Spleen (tissue), 11 donors: ENCODE measurements at regions not wholly inside any gene's neighbourhood (a gene's known extent, or its start where the extent isn't known, plus 50 kb on each side); places are given as distances from the start of the nearest gene placed in this dataset.

Source experiments
- DNase-seq: peaks from one replicate; pipeline ENCODE4 v3.0.0-alpha.2; 2020
- H3K27ac ChIP-seq, 8 donors: fragments of 200-600 bp; sonication (generic) in 7 of 8; 1 replicate in 4 of 8; 2 replicates in 4 of 8; pipeline versions ENCODE4 v1.5.0 to v1.8.0; 2016 to 2021; ENCODE audit warnings: inconsistent platforms in 4 of 8, mild to moderate bottlenecking in 4 of 8, moderate library complexity in 1 of 8
- H3K27me3 ChIP-seq, 7 donors: fragments of 200-600 bp; sonication (generic) in 6 of 7; replicated peaks in 1 of 7; 1 replicate in 4 of 7; 2 replicates in 3 of 7; pipeline versions ENCODE4 v1.5.0 to v1.8.0; 2016 to 2021; ENCODE audit warnings: inconsistent platforms in 3 of 7, mild to moderate bottlenecking in 1 of 7
- H3K36me3 ChIP-seq, 6 donors: fragments of 200-600 bp; sonication (generic) in 5 of 6; 1 replicate in 4 of 6; 2 replicates in 2 of 6; pipeline versions ENCODE4 v1.5.0 to v1.8.0; 2016 to 2021; ENCODE audit warnings: inconsistent platforms in 2 of 6
- H3K4me1 ChIP-seq, 6 donors: fragments of 200-600 bp; sonication (generic) in 5 of 6; 1 replicate in 3 of 6; 2 replicates in 3 of 6; pipeline versions ENCODE4 v1.5.0 to v1.8.0; 2016 to 2021; ENCODE audit warnings: inconsistent platforms in 3 of 6
- H3K4me3 ChIP-seq, 8 donors: fragments of 200-600 bp; sonication (generic) in 7 of 8; 1 replicate in 4 of 8; 2 replicates in 4 of 8; pipeline versions ENCODE4 v1.5.0 to v1.8.0; 2016 to 2021; ENCODE audit warnings: inconsistent platforms in 4 of 8, mild to moderate bottlenecking in 4 of 8, moderate library complexity in 2 of 8
- H3K9me3 ChIP-seq, 8 donors: fragments of 200-600 bp; sonication (generic) in 7 of 8; 1 replicate in 4 of 8; 2 replicates in 4 of 8; pipeline versions ENCODE4 v1.5.0 to v1.8.0; 2016 to 2021; ENCODE audit warnings: inconsistent platforms in 4 of 8
- POLR2A ChIP-seq, 3 donors: fragments of 450-650 bp; IDR thresholded peaks; one replicate each; pipeline ENCODE4 v1.5.1; 2017; ENCODE audit warnings: antibody characterized with exemption in 3 of 3, mild to moderate bottlenecking in 1 of 3
- POLR2AphosphoS5 ChIP-seq, 3 donors: sonication (generic); formaldehyde crosslinking; IDR thresholded peaks; one replicate each; pipeline ENCODE4 v1.5.1; 2017; ENCODE audit warnings: antibody characterized with exemption in 3 of 3
- WGBS, 5 donors: extraction: QIAGEN DNeasy Blood & Tissue Kit in 3 of 5; methylation state at CpG; one replicate each; pipeline versions ENCODE4 v1.1.5 to v1.1.7; 2013 to 2018; 5-methylcytosine and 5-hydroxymethylcytosine counted together
- intact Hi-C: fragments of 100-400 bp; cut with DNase I; formaldehyde crosslinking; loops from one replicate; pipeline ENCODE4 v1.15.0; 2023; ENCODE audit warnings: low total_unique reads
- TF ChIP-seq, protein P1 (sequence below), 11 experiments: fragments of 200-600 bp in 7 of 11; fragments of 450-650 bp in 4 of 11; sonication (generic) in 4 of 11; IDR thresholded peaks in 8 of 11; conservative IDR thresholded peaks in 3 of 11; 1 replicate in 7 of 11; 2 replicates in 4 of 11; pipeline versions ENCODE4 v1.4.0 to v1.8.0; 2016 to 2021; ENCODE audit warnings: antibody characterized with exemption in 11 of 11, inconsistent platforms in 4 of 11, mild to moderate bottlenecking in 1 of 11
- donor health status: healthy with polysubstance abuse.
- donor health status: DM: no; HTN: no; CAD: no; lungs with moderate emphysema.
- donor health status: DM: no; HTN: no; CAD: no.
- donor health status: Bipolar disorder and iron deficiency.
- donor health status: healthy.
- donor health status: DM: no; HTN: no; CAD: no.
- donor health status: DM: yes; HTN: yes; CAD: no.

DNA sequence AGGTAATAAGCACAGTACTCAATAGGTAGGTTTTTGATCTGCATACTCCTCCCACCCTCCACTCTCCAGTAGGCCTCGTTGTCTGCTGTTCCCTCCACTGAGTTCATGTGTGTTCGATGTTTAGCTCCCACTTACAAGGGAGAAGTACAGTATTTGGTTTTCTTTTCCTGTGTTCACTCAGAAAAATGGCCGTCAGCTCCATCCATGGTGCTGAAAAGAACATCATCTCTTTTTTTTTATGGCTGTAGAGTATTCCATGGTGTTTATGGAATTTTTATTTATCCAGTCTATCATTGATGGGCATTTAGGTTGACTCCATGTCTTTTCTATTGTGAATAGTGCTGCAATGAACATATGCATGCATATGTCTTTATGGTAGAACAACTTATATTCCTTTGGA is 849.7 kb upstream of the NRXN1 start:
- intact Hi-C loops = no loop called here
- TF ChIP-seq, protein P1, sequence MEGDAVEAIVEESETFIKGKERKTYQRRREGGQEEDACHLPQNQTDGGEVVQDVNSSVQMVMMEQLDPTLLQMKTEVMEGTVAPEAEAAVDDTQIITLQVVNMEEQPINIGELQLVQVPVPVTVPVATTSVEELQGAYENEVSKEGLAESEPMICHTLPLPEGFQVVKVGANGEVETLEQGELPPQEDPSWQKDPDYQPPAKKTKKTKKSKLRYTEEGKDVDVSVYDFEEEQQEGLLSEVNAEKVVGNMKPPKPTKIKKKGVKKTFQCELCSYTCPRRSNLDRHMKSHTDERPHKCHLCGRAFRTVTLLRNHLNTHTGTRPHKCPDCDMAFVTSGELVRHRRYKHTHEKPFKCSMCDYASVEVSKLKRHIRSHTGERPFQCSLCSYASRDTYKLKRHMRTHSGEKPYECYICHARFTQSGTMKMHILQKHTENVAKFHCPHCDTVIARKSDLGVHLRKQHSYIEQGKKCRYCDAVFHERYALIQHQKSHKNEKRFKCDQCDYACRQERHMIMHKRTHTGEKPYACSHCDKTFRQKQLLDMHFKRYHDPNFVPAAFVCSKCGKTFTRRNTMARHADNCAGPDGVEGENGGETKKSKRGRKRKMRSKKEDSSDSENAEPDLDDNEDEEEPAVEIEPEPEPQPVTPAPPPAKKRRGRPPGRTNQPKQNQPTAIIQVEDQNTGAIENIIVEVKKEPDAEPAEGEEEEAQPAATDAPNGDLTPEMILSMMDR (IDR thresholded peaks at IDR 0.05 in 8 of 11, conservative IDR thresholded peaks at IDR 0.05 in 3 of 11) = no peak
- no peak for TF ChIP-seq POLR2AphosphoS5 (IDR thresholded peaks at IDR 0.05)
- no peak for TF ChIP-seq POLR2A (IDR thresholded peaks at IDR 0.05)
- WGBS, 5 donors = 77 to 85% (median 77%) methylated on average over 3 of the region's 3 CpGs
- Histone ChIP-seq H3K4me3 (no peak overlapping the region), H3K4me1 (no peaks in the 10 kb centered on the region), H3K9me3 (peaks cover 0 to 62% (median 41%) of the 10 kb centered on the region in 8 donors), H3K27me3 (no peaks in the 10 kb centered on the region), H3K36me3 (no peaks in the 10 kb centered on the region), H3K27ac (no peak overlapping the region)
- DNase-seq = no peak

DNA sequence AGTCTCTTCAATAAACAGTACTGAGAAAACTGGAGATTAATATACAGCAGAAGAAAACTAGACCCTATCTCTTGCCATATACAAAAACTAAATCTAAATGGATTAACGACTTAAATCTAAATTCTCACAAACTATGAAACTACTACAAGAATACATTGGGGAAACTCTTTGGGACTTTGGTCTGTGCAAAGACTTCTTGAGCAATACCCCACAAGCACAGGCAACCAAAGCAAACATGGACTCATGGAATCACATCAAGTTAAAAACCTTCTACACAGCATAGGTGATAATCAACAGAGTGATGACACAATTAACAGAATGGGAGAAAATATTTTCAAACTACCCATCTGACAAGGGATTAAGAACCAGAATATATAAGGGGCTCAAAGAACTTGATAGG is 848.2 kb upstream of the NRXN1 start:
- no peaks in the 10 kb centered on the region for H3K36me3 ChIP-seq
- no peak overlapping the region for H3K4me3 ChIP-seq
- H3K27ac ChIP-seq = no peak overlapping the region
- H3K4me1 ChIP-seq = no peaks in the 10 kb centered on the region
- DNase-seq = no peak
- H3K27me3 ChIP-seq = no peaks in the 10 kb centered on the region
- TF ChIP-seq POLR2AphosphoS5 (IDR thresholded peaks at IDR 0.05) (no peak), POLR2A (IDR thresholded peaks at IDR 0.05) (no peak)
- TF ChIP-seq, protein P1 (IDR thresholded peaks at IDR 0.05 in 8 of 11, conservative IDR thresholded peaks at IDR 0.05 in 3 of 11) = no peak
- WGBS, 5 donors = 74 to 85% (median 79%) methylated on average over 1 of the region's 1 CpG
- H3K9me3 ChIP-seq = peaks cover 2 to 77% (median 55%) of the 10 kb centered on the region in 8 donors
- intact Hi-C loops = no loop called here

- Histone ChIP-seq H3K4me3 (no peak overlapping the region), H3K27me3 (no peaks in the 10 kb centered on the region), H3K36me3 (no peaks in the 10 kb centered on the region), H3K9me3 (peaks cover 0 to 30% (median 8%) of the 10 kb centered on the region in 8 donors), H3K27ac (no peak overlapping the region), H3K4me1 (no peaks in the 10 kb centered on the region)
- no peak for DNase-seq
- intact Hi-C loops = no loop called here
- 84 to 95% (median 88%) methylated on average over 2 of the region's 2 CpGs for WGBS, 5 donors
- TF ChIP-seq, protein P1 (IDR thresholded peaks at IDR 0.05 in 8 of 11, conservative IDR thresholded peaks at IDR 0.05 in 3 of 11) = no peak
- TF ChIP-seq POLR2AphosphoS5 (IDR thresholded peaks at IDR 0.05) (no peak), POLR2A (IDR thresholded peaks at IDR 0.05) (no peak)
Observed at GRCh38 chr2:51866361-51866760, 834.4 kb upstream of the NRXN1 start.

GRCh38 chr2:51859260-51859659 is 827.3 kb upstream of the NRXN1 start:
- Histone ChIP-seq H3K4me3 (no peak overlapping the region), H3K9me3 (peaks cover 0 to 15% (median 7%) of the 10 kb centered on the region in 8 donors), H3K27me3 (no peaks in the 10 kb centered on the region), H3K36me3 (no peaks in the 10 kb centered on the region), H3K27ac (no peak overlapping the region), H3K4me1 (no peaks in the 10 kb centered on the region)
- TF ChIP-seq POLR2A (IDR thresholded peaks at IDR 0.05) (no peak), POLR2AphosphoS5 (IDR thresholded peaks at IDR 0.05) (no peak)
- TF ChIP-seq, protein P1 (IDR thresholded peaks at IDR 0.05 in 8 of 11, conservative IDR thresholded peaks at IDR 0.05 in 3 of 11) = no peak
- WGBS, 5 donors = 78 to 96% (median 85%) methylated on average over 1 of the region's 1 CpG
- DNase-seq = no peak
- intact Hi-C loops = no loop called here
